ENCODE measurements at regions not wholly inside any gene's neighbourhood (a gene's known extent, or its start where the extent isn't known, plus 50 kb on each side); places are given as distances from the start of the nearest gene placed in this dataset.
"Not testable (repeated sequence)": the region's sequence is repeated elsewhere in the genome, so short reads cannot be mapped to it uniquely, and the experiment has no call there.

- no peak for DNase-seq
Observed at GRCh38 chr3:74273555-74274402, 340.7 kb downstream of the CNTN3 start.

GRCh38 chr3:74273091-74273490, 341.4 kb downstream of the CNTN3 start:
- DNase-seq = no peak

GRCh38 chr3:74271541-74271940, 342.9 kb downstream of the CNTN3 start:
- no peak for DNase-seq

- DNase-seq = no peak
Observed at GRCh38 chr3:74269689-74270088, 344.8 kb downstream of the CNTN3 start.

GRCh38 chr3:74268753-74269152, 345.7 kb downstream of the CNTN3 start:
- DNase-seq = no peak

- peak; percentile 43 for DNase-seq
Observed at GRCh38 chr3:74267588-74268184, 346.8 kb downstream of the CNTN3 start.

GRCh38 chr3:74267131-74267530, 347.3 kb downstream of the CNTN3 start:
- no peak for DNase-seq

GRCh38 chr3:74265069-74265468, 349.4 kb downstream of the CNTN3 start:
- DNase-seq = no peak

- no peak for DNase-seq
Observed at GRCh38 chr3:74263031-74263430, 351.4 kb downstream of the CNTN3 start.

- no peak for DNase-seq
Observed at GRCh38 chr3:74233091-74233490, 381.4 kb downstream of the CNTN3 start.

GRCh38 chr3:74217467-74217866, 397.0 kb downstream of the CNTN3 start:
- no peak for DNase-seq

GRCh38 chr3:74214286-74214685, 400.2 kb downstream of the CNTN3 start:
- no peak for DNase-seq

- no peak for DNase-seq
Observed at GRCh38 chr3:74210739-74211138, 403.7 kb downstream of the CNTN3 start.

GRCh38 chr3:74200952-74201351, 413.5 kb downstream of the CNTN3 start:
- no peak for DNase-seq

- not testable (repeated sequence) for DNase-seq
Observed at GRCh38 chr3:74178664-74179063, 435.8 kb downstream of the CNTN3 start.

GRCh38 chr3:74173090-74173489, 441.4 kb downstream of the CNTN3 start:
- DNase-seq = no peak

GRCh38 chr3:74167926-74168325, 446.5 kb downstream of the CNTN3 start:
- DNase-seq = no peak

GRCh38 chr3:74165211-74165610, 449.2 kb downstream of the CNTN3 start:
- no peak for DNase-seq

- DNase-seq = no peak
Observed at GRCh38 chr3:74149466-74149865, 465.0 kb downstream of the CNTN3 start.

- DNase-seq = no peak
Observed at GRCh38 chr3:74145277-74145676, 469.2 kb downstream of the CNTN3 start.

- DNase-seq = no peak
Observed at GRCh38 chr3:74139648-74140047, 474.8 kb downstream of the CNTN3 start.

GRCh38 chr3:74137790-74138189, 476.7 kb downstream of the CNTN3 start:
- DNase-seq = no peak

GRCh38 chr3:74135808-74136207, 478.7 kb downstream of the CNTN3 start:
- DNase-seq = no peak

- DNase-seq = no peak
Observed at GRCh38 chr3:74134831-74135230, 479.6 kb downstream of the CNTN3 start.
